ENCODE measurements at regions not wholly inside any gene's neighbourhood (a gene's known extent, or its start where the extent isn't known, plus 50 kb on each side); places are given as distances from the start of the nearest gene placed in this dataset.
"Not testable (repeated sequence)": the region's sequence is repeated elsewhere in the genome, so short reads cannot be mapped to it uniquely, and the experiment has no call there.

DNA sequence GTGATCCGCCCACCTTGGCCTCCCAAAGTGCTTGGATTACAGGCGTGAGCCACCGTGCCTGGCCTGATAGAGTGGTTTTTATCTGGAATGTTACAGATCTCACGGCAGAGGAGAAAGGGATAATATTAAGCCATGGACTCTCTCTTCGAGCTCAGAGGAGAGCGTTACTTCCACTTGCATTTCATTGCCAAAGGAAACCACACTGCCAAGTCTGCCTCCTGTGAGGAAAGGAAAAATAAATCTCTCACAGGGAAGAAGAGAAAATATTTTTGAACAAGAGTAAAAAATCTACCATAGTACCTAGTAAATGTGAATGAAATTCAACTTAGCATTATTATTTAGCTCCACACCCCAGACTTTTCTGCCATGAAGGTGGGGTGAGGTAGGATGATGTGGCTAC is 319.2 kb upstream of the PRICKLE1 start:
- Histone ChIP-seq H2BK12ac (ENCODE audit: low read length in 2 of 2) (no peak overlapping the region), H4K8ac (ENCODE audit: low read length) (no peak overlapping the region), H2AK5ac (ENCODE audit: low read length, severe bottlenecking) (no peak overlapping the region), H2BK5ac (ENCODE audit: low read depth, low read length, poor library complexity, severe bottlenecking) (no peak overlapping the region), H3K4me3 (ENCODE audit: insufficient read depth in 1 of 2, low read depth in 1 of 2, low read length in 2 of 2) (no peak overlapping the region), H3K27ac (ENCODE audit: low read length, poor library complexity, severe bottlenecking) (no peak overlapping the region), H2BK15ac (ENCODE audit: low read depth, poor library complexity, severe bottlenecking) (no peak overlapping the region), H3K4ac (ENCODE audit: low read depth in 1 of 2, low read length in 2 of 2) (no peak overlapping the region), H3K4me2 (ENCODE audit: low read length, poor library complexity, severe bottlenecking) (no peak overlapping the region), H3K36me3 (ENCODE audit: control insufficient read depth in 1 of 2, insufficient read depth in 2 of 2, low read depth in 1 of 2, low read length in 2 of 2) (no peaks in the 10 kb centered on the region), H3K79me1 (replicated peaks; ENCODE audit: low read length, poor library complexity, severe bottlenecking) (no peaks in the 10 kb centered on the region), H3K4me1 (ENCODE audit: control insufficient read depth, insufficient read depth, low read depth, low read length) (no peaks in the 10 kb centered on the region), H3K9me3 (ENCODE audit: control insufficient read depth, low read length) (peaks cover 3% of the 10 kb centered on the region), H2BK120ac (ENCODE audit: low read depth, low read length) (no peak overlapping the region), H4K91ac (ENCODE audit: low read length) (no peak overlapping the region), H3K18ac (ENCODE audit: low read depth in 1 of 2, low read length in 2 of 2) (no peak overlapping the region), H3K14ac (ENCODE audit: low read length in 2 of 2) (no peak overlapping the region), H3K23ac (ENCODE audit: low read length in 2 of 2) (no peak overlapping the region), H3K27me3 (ENCODE audit: control insufficient read depth in 1 of 2, insufficient read depth in 1 of 2, low read length in 2 of 2) (no peaks in the 10 kb centered on the region), H3K9ac (ENCODE audit: low read length) (no peak overlapping the region), H2AFZ (ENCODE audit: low read depth, low read length) (no peak overlapping the region)
- DNase-seq, result no peak
- WGBS, result 80% methylated on average over 4 of the region's 6 CpGs

DNA sequence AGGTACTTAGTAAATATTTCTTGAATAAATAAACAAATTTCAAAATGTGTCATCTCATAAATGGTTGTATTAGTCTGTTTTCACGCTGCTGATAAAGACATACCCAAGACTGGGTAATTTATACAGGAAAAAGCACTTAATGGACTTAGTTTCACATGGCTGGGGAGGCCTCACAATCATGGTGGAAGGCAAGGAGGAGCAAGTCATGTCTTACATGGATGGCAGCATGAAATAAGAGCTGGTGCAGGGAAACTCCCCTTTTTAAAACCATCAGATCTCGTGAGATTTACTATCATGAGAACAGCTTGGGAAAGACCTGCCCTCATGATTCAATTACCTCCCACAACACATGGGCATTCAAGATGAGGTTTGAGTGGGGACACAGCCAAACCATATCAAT is 317.3 kb upstream of the PRICKLE1 start:
- not testable (repeated sequence) for H3K18ac ChIP-seq (ENCODE audit: low read depth in 1 of 2, low read length in 2 of 2); H3K4me3 ChIP-seq (ENCODE audit: insufficient read depth in 1 of 2, low read depth in 1 of 2, low read length in 2 of 2); H3K9me3 ChIP-seq (ENCODE audit: control insufficient read depth, low read length); H2AFZ ChIP-seq (ENCODE audit: low read depth, low read length); H3K9ac ChIP-seq (ENCODE audit: low read length); DNase-seq; H4K91ac ChIP-seq (ENCODE audit: low read length); H3K23ac ChIP-seq (ENCODE audit: low read length in 2 of 2); H2BK5ac ChIP-seq (ENCODE audit: low read depth, low read length, poor library complexity, severe bottlenecking); H3K36me3 ChIP-seq (ENCODE audit: control insufficient read depth in 1 of 2, insufficient read depth in 2 of 2, low read depth in 1 of 2, low read length in 2 of 2); H2AK5ac ChIP-seq (ENCODE audit: low read length, severe bottlenecking); H3K27me3 ChIP-seq (ENCODE audit: control insufficient read depth in 1 of 2, insufficient read depth in 1 of 2, low read length in 2 of 2); H2BK15ac ChIP-seq (ENCODE audit: low read depth, poor library complexity, severe bottlenecking); H3K79me1 ChIP-seq (replicated peaks; ENCODE audit: low read length, poor library complexity, severe bottlenecking); H3K4ac ChIP-seq (ENCODE audit: low read depth in 1 of 2, low read length in 2 of 2); H2BK120ac ChIP-seq (ENCODE audit: low read depth, low read length); H3K14ac ChIP-seq (ENCODE audit: low read length in 2 of 2); H3K4me2 ChIP-seq (ENCODE audit: low read length, poor library complexity, severe bottlenecking); H4K8ac ChIP-seq (ENCODE audit: low read length); H3K27ac ChIP-seq (ENCODE audit: low read length, poor library complexity, severe bottlenecking); H2BK12ac ChIP-seq (ENCODE audit: low read length in 2 of 2); H3K4me1 ChIP-seq (ENCODE audit: control insufficient read depth, insufficient read depth, low read depth, low read length)
- WGBS, result 86% methylated on average over 2 of the region's 2 CpGs

DNA sequence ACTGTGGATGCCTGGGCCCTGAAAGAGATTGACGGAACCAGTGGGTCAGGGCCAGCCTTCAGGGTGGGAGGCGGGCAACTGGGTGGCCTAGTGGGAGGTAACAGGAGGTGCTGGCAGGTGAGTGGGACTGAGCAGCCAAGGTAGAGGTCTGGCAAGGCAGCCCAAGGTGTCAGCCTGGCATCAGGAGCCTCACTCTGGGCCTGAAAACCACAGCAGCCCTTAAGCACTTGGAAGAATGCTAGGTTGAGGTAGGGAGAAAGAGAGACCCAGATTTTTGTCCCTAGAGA is 315.8 kb upstream of the PRICKLE1 start:
- H3K9ac ChIP-seq (ENCODE audit: low read length), result no peak overlapping the region
- no peak overlapping the region for H3K18ac ChIP-seq (ENCODE audit: low read depth in 1 of 2, low read length in 2 of 2)
- H2BK15ac ChIP-seq (ENCODE audit: low read depth, poor library complexity, severe bottlenecking), result no peak overlapping the region
- H3K27ac ChIP-seq (ENCODE audit: low read length, poor library complexity, severe bottlenecking), result no peak overlapping the region
- H4K8ac ChIP-seq (ENCODE audit: low read length), result no peak overlapping the region
- H3K23ac ChIP-seq (ENCODE audit: low read length in 2 of 2), result no peak overlapping the region
- no peak overlapping the region for H3K4me3 ChIP-seq (ENCODE audit: insufficient read depth in 1 of 2, low read depth in 1 of 2, low read length in 2 of 2)
- H3K14ac ChIP-seq (ENCODE audit: low read length in 2 of 2), result no peak overlapping the region
- H2AK5ac ChIP-seq (ENCODE audit: low read length, severe bottlenecking), result peak overlapping the region; percentile 12
- no peaks in the 10 kb centered on the region for H3K79me1 ChIP-seq (replicated peaks; ENCODE audit: low read length, poor library complexity, severe bottlenecking)
- H3K4me2 ChIP-seq (ENCODE audit: low read length, poor library complexity, severe bottlenecking), result no peak overlapping the region
- H2BK5ac ChIP-seq (ENCODE audit: low read depth, low read length, poor library complexity, severe bottlenecking), result no peak overlapping the region
- no peak overlapping the region for H2BK120ac ChIP-seq (ENCODE audit: low read depth, low read length)
- no peak overlapping the region for H4K91ac ChIP-seq (ENCODE audit: low read length)
- peaks cover 3% of the 10 kb centered on the region for H3K9me3 ChIP-seq (ENCODE audit: control insufficient read depth, low read length)
- no peak overlapping the region for H2BK12ac ChIP-seq (ENCODE audit: low read length in 2 of 2)
- H2AFZ ChIP-seq (ENCODE audit: low read depth, low read length), result no peak overlapping the region
- no peaks in the 10 kb centered on the region for H3K27me3 ChIP-seq (ENCODE audit: control insufficient read depth in 1 of 2, insufficient read depth in 1 of 2, low read length in 2 of 2)
- WGBS, result 93% methylated on average over 2 of the region's 2 CpGs
- H3K36me3 ChIP-seq (ENCODE audit: control insufficient read depth in 1 of 2, insufficient read depth in 2 of 2, low read depth in 1 of 2, low read length in 2 of 2), result no peaks in the 10 kb centered on the region
- DNase-seq, result no peak
- H3K4me1 ChIP-seq (ENCODE audit: control insufficient read depth, insufficient read depth, low read depth, low read length), result no peaks in the 10 kb centered on the region
- no peak overlapping the region for H3K4ac ChIP-seq (ENCODE audit: low read depth in 1 of 2, low read length in 2 of 2)

DNA sequence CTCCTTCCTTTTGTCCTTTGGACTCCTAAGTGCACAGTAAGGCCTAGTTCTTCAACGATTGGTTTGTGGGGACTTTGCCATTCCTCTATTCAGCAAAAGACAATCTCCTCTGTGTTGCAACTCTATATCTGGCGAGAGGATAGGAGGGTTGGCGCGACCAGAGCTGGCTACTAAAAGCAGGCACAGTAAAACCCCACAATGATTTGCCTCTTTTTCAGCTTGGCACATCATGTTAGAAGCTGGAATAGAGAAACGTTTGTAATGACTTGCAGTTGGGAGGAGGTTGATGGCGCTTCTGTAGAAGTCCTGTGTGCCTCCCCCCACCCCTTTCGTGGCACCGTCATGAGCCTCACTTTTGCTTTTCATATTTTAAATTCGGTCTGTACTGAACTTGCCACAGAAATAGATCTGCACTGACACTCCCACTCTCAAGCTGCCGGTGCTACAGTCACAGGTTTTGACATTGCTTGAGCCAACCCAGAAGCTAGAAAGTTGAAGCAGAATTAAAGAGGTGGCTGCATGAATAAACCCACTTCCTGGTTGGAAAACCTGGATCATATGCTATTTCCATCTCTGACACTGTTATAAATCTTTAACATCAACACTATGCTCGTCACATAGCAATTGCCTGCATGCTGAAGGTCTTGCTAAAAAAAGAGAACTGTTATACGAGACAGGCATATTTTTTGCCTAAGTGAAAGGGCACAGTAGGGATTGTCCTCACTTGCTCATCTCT is 315.3 kb upstream of the PRICKLE1 start:
- Histone ChIP-seq H3K4me2 (ENCODE audit: low read length, poor library complexity, severe bottlenecking) (no peak overlapping the region), H3K36me3 (ENCODE audit: control insufficient read depth in 1 of 2, insufficient read depth in 2 of 2, low read depth in 1 of 2, low read length in 2 of 2) (no peaks in the 10 kb centered on the region), H2AK5ac (ENCODE audit: low read length, severe bottlenecking) (no peak overlapping the region), H3K4me1 (ENCODE audit: control insufficient read depth, insufficient read depth, low read depth, low read length) (no peaks in the 10 kb centered on the region), H4K91ac (ENCODE audit: low read length) (no peak overlapping the region), H3K4me3 (ENCODE audit: insufficient read depth in 1 of 2, low read depth in 1 of 2, low read length in 2 of 2) (no peak overlapping the region), H2BK120ac (ENCODE audit: low read depth, low read length) (no peak overlapping the region), H2BK15ac (ENCODE audit: low read depth, poor library complexity, severe bottlenecking) (no peak overlapping the region), H3K4ac (ENCODE audit: low read depth in 1 of 2, low read length in 2 of 2) (no peak overlapping the region), H2AFZ (ENCODE audit: low read depth, low read length) (no peak overlapping the region), H2BK12ac (ENCODE audit: low read length in 2 of 2) (no peak overlapping the region), H3K14ac (ENCODE audit: low read length in 2 of 2) (no peak overlapping the region), H3K79me1 (replicated peaks; ENCODE audit: low read length, poor library complexity, severe bottlenecking) (no peaks in the 10 kb centered on the region), H2BK5ac (ENCODE audit: low read depth, low read length, poor library complexity, severe bottlenecking) (no peak overlapping the region), H3K9ac (ENCODE audit: low read length) (no peak overlapping the region), H3K27me3 (ENCODE audit: control insufficient read depth in 1 of 2, insufficient read depth in 1 of 2, low read length in 2 of 2) (no peaks in the 10 kb centered on the region), H3K23ac (ENCODE audit: low read length in 2 of 2) (no peak overlapping the region), H4K8ac (ENCODE audit: low read length) (no peak overlapping the region), H3K27ac (ENCODE audit: low read length, poor library complexity, severe bottlenecking) (no peak overlapping the region), H3K18ac (ENCODE audit: low read depth in 1 of 2, low read length in 2 of 2) (no peak overlapping the region), H3K9me3 (ENCODE audit: control insufficient read depth, low read length) (peaks cover 3% of the 10 kb centered on the region)
- no peak for DNase-seq
- WGBS, result 92% methylated on average over 12 of the region's 12 CpGs
